ENCODE measurements at regions not wholly inside any gene's neighbourhood (a gene's known extent, or its start where the extent isn't known, plus 50 kb on each side); places are given as distances from the start of the nearest gene placed in this dataset.

GRCh38 chr11:32485733-32486132 lies 50.4 kb upstream of the WT1 start (continued):
- TF ChIP-seq, protein P1, sequence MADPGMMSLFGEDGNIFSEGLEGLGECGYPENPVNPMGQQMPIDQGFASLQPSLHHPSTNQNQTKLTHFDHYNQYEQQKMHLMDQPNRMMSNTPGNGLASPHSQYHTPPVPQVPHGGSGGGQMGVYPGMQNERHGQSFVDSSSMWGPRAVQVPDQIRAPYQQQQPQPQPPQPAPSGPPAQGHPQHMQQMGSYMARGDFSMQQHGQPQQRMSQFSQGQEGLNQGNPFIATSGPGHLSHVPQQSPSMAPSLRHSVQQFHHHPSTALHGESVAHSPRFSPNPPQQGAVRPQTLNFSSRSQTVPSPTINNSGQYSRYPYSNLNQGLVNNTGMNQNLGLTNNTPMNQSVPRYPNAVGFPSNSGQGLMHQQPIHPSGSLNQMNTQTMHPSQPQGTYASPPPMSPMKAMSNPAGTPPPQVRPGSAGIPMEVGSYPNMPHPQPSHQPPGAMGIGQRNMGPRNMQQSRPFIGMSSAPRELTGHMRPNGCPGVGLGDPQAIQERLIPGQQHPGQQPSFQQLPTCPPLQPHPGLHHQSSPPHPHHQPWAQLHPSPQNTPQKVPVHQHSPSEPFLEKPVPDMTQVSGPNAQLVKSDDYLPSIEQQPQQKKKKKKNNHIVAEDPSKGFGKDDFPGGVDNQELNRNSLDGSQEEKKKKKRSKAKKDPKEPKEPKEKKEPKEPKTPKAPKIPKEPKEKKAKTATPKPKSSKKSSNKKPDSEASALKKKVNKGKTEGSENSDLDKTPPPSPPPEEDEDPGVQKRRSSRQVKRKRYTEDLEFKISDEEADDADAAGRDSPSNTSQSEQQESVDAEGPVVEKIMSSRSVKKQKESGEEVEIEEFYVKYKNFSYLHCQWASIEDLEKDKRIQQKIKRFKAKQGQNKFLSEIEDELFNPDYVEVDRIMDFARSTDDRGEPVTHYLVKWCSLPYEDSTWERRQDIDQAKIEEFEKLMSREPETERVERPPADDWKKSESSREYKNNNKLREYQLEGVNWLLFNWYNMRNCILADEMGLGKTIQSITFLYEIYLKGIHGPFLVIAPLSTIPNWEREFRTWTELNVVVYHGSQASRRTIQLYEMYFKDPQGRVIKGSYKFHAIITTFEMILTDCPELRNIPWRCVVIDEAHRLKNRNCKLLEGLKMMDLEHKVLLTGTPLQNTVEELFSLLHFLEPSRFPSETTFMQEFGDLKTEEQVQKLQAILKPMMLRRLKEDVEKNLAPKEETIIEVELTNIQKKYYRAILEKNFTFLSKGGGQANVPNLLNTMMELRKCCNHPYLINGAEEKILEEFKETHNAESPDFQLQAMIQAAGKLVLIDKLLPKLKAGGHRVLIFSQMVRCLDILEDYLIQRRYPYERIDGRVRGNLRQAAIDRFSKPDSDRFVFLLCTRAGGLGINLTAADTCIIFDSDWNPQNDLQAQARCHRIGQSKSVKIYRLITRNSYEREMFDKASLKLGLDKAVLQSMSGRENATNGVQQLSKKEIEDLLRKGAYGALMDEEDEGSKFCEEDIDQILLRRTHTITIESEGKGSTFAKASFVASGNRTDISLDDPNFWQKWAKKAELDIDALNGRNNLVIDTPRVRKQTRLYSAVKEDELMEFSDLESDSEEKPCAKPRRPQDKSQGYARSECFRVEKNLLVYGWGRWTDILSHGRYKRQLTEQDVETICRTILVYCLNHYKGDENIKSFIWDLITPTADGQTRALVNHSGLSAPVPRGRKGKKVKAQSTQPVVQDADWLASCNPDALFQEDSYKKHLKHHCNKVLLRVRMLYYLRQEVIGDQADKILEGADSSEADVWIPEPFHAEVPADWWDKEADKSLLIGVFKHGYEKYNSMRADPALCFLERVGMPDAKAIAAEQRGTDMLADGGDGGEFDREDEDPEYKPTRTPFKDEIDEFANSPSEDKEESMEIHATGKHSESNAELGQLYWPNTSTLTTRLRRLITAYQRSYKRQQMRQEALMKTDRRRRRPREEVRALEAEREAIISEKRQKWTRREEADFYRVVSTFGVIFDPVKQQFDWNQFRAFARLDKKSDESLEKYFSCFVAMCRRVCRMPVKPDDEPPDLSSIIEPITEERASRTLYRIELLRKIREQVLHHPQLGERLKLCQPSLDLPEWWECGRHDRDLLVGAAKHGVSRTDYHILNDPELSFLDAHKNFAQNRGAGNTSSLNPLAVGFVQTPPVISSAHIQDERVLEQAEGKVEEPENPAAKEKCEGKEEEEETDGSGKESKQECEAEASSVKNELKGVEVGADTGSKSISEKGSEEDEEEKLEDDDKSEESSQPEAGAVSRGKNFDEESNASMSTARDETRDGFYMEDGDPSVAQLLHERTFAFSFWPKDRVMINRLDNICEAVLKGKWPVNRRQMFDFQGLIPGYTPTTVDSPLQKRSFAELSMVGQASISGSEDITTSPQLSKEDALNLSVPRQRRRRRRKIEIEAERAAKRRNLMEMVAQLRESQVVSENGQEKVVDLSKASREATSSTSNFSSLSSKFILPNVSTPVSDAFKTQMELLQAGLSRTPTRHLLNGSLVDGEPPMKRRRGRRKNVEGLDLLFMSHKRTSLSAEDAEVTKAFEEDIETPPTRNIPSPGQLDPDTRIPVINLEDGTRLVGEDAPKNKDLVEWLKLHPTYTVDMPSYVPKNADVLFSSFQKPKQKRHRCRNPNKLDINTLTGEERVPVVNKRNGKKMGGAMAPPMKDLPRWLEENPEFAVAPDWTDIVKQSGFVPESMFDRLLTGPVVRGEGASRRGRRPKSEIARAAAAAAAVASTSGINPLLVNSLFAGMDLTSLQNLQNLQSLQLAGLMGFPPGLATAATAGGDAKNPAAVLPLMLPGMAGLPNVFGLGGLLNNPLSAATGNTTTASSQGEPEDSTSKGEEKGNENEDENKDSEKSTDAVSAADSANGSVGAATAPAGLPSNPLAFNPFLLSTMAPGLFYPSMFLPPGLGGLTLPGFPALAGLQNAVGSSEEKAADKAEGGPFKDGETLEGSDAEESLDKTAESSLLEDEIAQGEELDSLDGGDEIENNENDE (IDR thresholded peaks at IDR 0.05; ENCODE audit: insufficient replicate concordance, low read length), result no peak
- no peak for TF ChIP-seq EP300 (IDR thresholded peaks at IDR 0.05; ENCODE audit: borderline replicate concordance in 1 of 2, low read depth in 2 of 2, low read length in 2 of 2)
- no peak for TF ChIP-seq NANOG (IDR thresholded peaks at IDR 0.05; ENCODE audit: insufficient read depth, low read depth, low read length, poor library complexity, severe bottlenecking)
- TF ChIP-seq TAF1 (IDR thresholded peaks at IDR 0.05; ENCODE audit: low read depth, low read length), result no peak
- no peak for TF ChIP-seq YY1 (IDR thresholded peaks at IDR 0.05; ENCODE audit: low read depth, low read length)
- no peak for TF ChIP-seq ASH2L (IDR thresholded peaks at IDR 0.05; ENCODE audit: low read length)
- TF ChIP-seq CBX5 (IDR thresholded peaks at IDR 0.05; ENCODE audit: low read depth, low read length), result no peak
- TF ChIP-seq JUND (IDR thresholded peaks at IDR 0.05; ENCODE audit: low read length), result no peak
- TF ChIP-seq ZNF274 (IDR thresholded peaks at IDR 0.05; ENCODE audit: borderline replicate concordance, extremely low read depth, low read length), result no peak
- TF ChIP-seq CBX8 (IDR thresholded peaks at IDR 0.05; ENCODE audit: borderline replicate concordance, low read depth, low read length), result no peak
- TF ChIP-seq KDM4A (IDR thresholded peaks at IDR 0.05; ENCODE audit: low read depth, low read length, severe bottlenecking), result no peak
